ENCODE measurements at regions not wholly inside any gene's neighbourhood (a gene's known extent, or its start where the extent isn't known, plus 50 kb on each side); places are given as distances from the start of the nearest gene placed in this dataset.
A peak's percentile ranks its signal among the peaks of the same experiment; 100 is the strongest.

DNA sequence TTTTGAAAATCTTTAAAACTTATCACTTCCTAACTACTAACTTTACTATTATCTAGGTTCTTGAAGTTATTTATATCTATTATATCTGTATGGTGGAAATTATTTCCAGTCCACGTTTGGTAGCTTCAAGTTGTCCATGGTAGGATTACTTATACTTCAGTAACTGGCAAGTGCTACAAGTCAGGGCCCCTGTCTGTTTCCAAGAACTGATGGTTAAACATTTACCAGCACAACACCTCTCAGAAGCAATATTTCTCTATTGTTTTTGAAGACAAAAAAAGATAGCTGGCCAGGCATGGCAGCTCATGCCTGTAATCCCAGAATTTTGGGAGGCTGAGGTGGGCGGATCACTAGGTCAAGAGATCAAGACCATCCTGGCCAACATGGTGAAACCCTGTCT lies 240.4 kb upstream of the RHOBTB1 start:
- DNase-seq, result no peak

DNA sequence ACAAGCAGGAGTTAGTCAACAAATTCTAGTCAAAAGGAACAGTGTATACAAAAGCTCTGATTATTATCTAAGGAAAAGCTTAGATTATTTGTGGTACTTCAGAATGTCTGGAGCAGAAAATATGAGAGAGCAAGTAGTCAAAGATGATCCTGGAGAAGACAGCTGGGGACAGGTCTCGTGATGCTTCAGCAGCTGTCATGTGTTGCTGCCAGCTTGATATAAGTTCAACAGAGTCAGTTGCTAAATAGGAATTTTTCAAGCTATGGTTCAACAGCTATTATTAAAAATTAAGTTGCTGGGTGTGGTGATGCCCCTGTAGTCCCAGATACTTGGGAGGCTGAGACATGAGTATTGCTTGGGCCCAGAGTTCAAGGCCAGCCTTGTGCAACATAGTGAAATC lies 240.0 kb upstream of the RHOBTB1 start:
- no peak for DNase-seq

GRCh38 chr10:61181832-61182231 lies 237.8 kb upstream of the RHOBTB1 start:
- no peak for DNase-seq

DNA sequence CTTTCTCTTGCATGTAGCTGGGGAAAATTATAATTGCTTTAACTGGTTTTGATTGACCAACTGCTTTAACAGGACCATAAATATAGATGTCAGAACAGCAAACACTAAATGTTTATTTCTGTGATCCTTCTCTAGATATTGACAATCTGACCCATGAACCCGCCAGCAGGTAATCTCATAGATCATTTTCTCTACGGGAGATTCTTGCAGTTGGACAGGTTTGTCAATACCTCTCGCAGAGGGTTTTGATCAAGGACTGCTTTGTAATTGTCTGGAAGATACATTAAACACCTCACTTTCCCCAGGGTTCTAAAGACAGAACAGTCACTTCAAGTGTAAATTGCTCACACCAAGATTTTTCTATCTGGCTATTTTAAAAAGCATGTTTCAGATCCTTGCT lies 235.8 kb upstream of the RHOBTB1 start:
- no peak for DNase-seq

GRCh38 chr10:61176424-61176823 lies 232.4 kb upstream of the RHOBTB1 start:
- DNase-seq, result no peak

DNA sequence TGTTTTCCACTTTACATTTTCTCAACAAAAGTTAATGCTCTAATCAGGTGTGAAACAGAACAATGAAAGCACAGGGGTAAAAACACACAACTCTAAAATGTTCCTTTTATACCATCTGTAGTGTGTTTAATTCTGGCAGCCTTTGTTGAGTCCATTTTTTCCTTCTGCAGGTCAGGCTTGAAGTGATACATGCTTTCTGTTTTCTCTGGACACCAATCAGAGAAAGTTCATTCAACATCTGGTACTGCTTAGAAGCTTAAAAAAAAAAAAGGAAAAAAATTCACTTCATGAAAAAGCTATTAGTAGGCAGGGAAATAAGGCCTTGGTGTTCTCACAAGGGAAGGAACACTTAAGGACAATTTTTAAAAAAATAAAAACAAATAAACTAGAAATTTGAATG lies 231.3 kb upstream of the RHOBTB1 start:
- no peak for DNase-seq

- DNase-seq, result no peak
Observed at GRCh38 chr10:61173450-61173849, 229.5 kb upstream of the RHOBTB1 start.

GRCh38 chr10:61172182-61172926 lies 228.4 kb upstream of the RHOBTB1 start:
- no peak for DNase-seq

GRCh38 chr10:61170594-61170993 lies 226.6 kb upstream of the RHOBTB1 start:
- DNase-seq, result no peak

DNA sequence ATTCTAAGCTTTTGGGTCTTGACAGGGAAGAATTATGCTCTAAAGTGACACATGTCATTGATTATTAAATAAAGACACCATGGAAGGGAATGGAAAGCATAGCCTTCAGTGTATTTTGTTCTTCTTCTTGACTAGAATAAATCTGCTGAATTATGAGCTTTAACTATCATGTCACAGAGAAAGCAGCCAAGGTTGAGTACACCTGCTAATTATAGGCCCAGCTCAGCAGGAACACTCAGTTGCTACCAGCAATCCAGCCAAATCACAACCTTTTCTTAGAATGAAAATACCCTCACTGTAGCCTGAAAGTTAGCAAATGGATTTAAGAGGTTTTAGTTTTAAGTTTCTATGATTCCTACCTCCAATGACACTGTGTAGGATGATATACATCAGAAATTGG lies 225.3 kb upstream of the RHOBTB1 start:
- DNase-seq, result no peak

- DNase-seq, result no peak
Observed at GRCh38 chr10:61166489-61166888, 222.5 kb upstream of the RHOBTB1 start.

DNA sequence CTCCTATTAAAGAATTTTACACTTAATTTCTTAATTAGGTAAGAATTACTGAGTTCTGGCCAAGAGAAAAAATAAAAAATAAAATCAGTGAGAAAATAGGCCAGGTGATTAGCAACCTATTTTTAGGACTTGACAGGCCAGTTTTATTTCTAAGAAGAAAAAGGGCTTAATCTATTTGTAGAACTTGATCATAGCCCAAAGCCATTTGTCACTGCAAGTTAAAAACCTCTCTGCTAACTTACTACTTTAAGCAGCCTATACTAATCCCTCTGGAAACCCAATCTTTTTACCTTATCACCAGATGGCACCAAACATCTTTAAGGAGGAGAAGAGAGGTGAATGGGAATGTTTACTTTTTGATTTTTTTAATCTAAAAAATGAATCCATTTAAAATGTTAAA lies 222.1 kb upstream of the RHOBTB1 start:
- no peak for DNase-seq

DNA sequence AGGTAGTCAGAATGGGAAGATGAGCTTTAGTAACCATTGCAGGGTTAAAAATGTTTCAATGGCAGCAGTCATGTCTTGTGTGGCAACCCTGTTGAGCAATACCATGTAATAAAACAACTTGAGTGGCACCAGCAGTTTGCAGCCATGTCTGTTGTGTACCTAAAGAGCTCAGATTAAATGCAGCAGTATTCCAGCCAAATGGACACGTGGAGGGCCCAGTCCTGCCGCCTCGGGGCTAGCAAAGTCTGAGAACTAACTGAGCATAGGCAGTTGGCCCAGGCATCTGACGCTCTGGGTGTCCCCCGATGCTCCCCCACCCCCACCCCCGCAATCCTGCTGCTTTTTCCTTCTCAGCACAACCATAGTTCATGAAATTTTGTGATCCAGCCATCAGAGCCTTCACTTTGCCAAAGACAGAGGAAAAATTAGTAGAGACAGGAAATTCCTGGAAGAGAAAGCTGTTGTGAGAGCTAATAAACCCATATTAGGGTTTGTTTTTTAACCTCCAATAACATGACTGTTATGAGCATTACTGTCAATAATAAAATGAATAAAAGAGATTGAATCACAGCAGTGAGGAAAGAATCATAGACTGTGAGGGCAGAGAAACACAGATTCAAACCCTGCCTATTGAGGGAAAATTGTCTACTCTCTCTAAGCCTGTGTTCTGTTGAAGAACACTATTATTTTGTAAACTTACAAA lies 220.6 kb upstream of the RHOBTB1 start:
- no peak for DNase-seq

- DNase-seq, result no peak
Observed at GRCh38 chr10:61163403-61163802, 219.4 kb upstream of the RHOBTB1 start.

DNA sequence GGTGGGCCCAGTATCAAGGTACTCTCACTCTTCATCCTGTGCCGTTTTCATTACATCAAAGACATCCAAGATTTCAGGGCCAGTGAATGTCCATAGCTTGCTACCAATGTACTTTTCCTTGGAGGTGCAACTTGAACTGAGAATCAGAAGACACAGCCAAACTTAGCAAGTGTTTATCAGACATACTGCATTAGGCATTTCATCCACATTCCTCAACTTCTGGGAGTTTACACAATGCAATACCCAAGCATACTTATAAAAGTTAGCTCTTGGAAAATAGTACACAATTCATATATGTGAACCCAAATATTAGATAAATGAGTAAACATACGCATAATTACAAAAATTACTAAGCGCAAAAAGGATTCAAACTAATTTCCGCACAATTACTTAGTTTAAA lies 216.3 kb upstream of the RHOBTB1 start:
- DNase-seq, result no peak

GRCh38 chr10:61159253-61159652 lies 215.3 kb upstream of the RHOBTB1 start:
- DNase-seq, result no peak

- DNase-seq, result no peak
Observed at GRCh38 chr10:61157182-61157581, 213.2 kb upstream of the RHOBTB1 start.

GRCh38 chr10:61153771-61154170 lies 209.8 kb upstream of the RHOBTB1 start:
- DNase-seq, result no peak

DNA sequence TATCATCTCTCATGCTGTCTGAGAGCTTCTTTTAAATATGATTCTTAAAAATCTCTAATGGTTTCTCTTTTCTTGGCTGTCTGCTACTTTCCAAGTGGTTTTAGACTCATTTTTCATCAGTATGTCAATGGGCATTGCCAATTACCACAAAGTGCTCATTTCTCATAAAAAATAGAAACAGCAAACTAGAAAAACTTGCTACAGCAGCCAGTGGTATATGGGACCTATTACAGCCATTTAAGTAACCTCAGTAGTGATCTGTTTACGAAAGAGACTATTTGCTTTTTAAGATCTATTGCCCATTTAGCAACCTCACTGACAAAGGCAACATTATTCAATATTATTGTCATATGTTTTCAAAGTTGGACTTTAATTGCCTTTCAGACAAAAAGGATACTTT lies 207.1 kb upstream of the RHOBTB1 start:
- DNase-seq, result no peak

GRCh38 chr10:61148451-61148850 lies 204.5 kb upstream of the RHOBTB1 start:
- no peak for DNase-seq

DNA sequence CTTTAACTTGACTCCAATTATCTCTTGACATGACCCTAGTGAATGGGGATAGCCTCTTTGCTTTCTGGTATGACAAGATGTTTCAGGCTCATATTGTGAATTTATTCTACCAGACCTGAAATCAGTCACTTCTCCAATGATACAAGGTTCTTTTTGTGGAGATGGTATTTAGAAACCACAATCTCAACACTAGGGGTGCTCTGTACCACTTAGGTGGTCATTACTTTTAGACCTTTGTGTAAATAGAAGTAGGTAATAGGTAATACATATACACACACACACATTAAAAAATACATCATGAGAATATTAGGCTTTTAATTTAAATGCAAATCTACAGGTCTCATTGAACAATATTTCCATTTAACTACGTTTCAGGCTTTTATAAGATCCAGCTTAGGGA lies 199.0 kb upstream of the RHOBTB1 start:
- DNase-seq, result no peak

- peak; percentile 18 for DNase-seq
Observed at GRCh38 chr10:61140765-61141392, 196.9 kb upstream of the RHOBTB1 start.

GRCh38 chr10:61139592-61139953 lies 195.6 kb upstream of the RHOBTB1 start:
- DNase-seq, result no peak
